ENCODE measurements at regions not wholly inside any gene's neighbourhood (a gene's known extent, or its start where the extent isn't known, plus 50 kb on each side); places are given as distances from the start of the nearest gene placed in this dataset.

DNA sequence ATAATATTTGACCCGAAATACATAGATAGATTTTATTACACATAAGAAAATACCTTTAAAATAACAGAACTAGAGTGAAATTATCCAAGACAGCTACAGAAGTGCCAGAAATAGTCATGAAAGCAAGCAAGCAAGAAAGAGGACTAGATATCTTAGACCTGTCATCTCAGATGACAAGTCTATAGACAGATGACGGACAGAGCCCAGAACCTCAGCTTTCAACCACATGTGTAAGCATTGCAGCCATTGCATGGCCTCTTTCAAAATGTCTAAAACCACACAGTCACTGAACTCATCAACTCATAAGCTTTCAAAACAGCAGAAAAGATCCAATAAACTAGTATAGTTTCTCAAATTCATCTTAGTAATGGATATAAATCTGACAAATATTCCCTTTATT lies 59.8 kb upstream of the FHIT start:
- DNase-seq = no peak

DNA sequence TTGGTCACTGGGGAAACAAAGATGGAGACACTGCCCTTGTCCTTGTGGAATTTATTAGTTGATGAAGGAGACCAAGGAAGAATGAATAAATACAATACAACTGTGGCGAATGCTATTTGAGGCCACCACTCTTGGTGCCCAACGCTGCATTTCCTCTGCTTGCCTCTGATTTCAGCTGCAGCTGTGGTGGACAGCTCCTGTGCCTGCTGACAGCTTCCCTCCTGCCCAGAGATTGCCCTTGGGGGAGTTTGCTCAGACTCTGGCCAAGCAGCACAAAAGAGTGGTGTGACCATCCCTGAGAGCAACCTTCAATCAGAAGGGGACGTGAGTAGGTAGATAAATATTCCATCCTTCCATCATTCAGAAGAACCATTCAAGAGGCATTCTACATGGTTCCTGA lies 64.6 kb upstream of the FHIT start:
- no peak for DNase-seq

DNA sequence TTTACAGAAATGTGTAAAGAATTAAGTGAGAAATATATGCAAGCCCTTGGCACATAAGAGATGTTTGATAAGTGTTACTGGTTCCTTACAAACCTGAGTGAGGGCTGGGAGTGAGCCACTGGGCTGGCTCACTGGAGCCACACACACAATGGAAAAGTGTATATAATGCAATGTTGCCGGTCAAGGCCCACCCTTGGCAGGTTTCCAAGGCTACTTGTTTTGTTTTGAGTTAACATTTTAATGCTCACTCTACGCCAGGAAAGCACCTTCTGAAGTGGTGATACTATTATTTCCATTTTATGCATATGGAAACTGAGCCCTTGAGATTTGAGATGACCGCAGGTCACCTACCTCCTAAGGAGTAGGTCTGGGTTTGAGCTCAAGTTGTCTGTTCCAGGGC lies 71.8 kb upstream of the FHIT start:
- no peak for DNase-seq

DNA sequence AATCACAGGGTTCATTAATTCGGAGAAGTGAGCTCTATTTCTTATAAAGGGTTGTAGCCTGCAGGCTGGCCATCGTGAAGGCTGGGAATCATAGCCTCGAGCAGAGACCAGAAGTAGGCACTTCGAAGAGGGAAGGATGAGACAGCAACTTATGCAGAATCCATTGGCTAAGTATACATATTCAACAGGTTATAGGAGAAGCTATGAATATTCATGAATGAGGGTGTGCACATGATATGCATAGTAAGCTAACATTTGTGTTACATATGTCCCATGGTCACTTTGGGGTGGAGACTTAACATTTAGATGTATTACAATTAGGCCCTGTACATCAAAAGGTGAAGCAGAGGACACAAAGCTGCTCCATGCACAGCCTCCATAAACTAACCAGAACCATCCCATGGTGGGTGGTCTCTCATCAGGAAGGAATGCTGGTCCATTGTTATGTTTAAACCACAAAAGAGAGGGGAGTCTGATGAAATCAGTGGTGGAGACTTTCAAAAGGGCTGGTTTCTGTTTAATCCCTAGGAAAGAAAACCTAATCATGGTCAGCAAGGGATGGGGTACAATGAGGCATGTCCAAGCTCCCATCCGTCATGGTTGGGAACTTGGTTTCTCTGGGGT lies 80.8 kb upstream of the FHIT start:
- no peak for DNase-seq

DNA sequence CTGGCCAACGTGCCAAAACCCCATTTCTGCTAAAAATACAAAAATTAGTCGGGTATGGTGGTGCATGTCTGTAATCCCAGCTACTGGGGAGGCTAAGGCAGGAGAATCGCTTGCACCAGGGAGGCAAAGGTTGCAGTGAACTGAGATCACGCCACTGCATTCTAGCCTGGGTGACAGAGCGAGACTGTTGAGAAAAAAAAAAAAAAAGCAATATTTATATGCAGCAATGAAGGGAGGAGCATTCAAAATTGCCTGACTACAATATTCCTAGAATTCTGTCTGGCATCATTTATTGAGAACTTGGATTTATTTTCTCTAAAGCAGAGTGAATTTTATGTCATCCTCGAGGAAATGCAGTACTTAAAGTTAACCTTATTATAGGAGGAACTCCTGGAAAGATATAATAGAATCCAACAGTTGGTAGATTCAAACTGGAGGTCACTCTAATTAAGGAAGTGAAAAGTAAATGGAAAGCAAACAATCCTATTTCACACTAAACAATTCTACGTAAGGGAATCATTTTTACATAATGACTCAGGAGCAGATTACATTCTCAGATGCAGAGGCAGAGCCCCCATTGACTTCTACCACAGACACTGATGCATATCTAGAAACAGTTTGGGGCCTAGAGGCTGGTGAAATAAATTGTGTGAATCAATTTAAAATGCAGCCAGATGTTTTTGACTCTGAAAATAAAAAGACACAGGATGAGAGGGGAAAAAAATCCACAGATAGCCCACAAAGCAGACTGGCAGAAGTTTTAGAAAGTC lies 82.1 kb upstream of the FHIT start:
- no peak for DNase-seq

DNA sequence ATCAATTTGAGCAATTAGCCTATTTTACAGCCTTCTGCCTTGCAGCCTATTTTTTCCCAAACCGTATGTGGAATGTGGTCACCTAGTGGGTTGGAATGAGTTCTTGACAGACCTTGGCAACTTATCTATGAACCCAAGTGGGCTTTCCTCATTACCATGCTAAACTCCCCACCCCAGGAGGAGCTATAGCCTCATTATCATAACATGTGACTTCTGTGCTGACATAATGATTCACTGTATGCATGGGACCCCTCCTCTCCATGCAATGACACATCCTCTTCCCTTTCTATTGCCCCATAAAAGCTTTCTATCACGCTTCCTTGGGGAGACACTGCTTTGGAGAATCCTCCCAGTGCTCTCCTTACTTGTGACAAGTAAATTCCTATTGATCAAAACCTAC lies 83.5 kb upstream of the FHIT start:
- no peak for DNase-seq

DNA sequence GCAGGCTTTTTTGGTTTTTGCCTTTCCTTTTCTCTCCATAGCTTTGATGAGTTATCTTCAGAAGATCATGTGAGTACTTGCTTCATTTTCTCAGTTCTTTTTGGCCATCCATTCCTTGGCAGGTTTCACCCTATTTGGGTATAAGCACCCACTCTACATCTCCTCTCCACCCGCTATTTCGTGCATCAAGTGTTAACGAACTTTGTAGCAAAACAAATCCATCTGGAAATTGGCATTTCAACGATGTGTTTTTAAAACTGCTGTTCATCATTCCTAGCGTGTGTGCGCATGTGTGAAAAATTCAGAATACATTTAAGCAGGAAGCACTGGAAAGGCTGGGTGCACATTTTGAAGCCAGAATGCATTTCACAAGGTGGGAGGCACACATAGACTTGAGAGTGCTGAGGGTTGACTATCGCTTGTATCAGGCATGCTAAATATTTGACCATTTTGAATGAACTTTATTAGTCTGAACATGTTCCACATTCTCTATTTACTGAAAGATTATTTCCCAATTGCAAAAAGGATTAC lies 89.7 kb upstream of the FHIT start:
- DNase-seq = no peak

DNA sequence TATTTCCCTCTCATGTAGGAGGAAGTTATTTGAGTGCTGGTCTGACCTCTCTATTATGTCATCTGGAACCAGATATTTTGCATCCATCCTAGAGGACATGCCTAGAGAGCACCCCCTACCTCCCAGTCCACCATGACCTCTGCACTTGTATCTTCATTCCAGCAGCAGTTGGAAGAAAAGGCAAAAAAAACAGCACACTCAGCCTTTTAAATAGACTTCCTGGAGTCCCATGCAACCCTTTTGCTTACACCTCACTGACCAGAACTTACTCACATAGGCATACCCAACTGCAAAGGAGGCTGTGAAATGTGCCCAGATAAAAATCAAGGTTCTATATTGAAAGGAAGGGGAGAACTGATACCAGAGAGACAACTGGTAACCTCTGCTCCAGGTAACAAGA lies 92.3 kb upstream of the FHIT start:
- DNase-seq = no peak

DNA sequence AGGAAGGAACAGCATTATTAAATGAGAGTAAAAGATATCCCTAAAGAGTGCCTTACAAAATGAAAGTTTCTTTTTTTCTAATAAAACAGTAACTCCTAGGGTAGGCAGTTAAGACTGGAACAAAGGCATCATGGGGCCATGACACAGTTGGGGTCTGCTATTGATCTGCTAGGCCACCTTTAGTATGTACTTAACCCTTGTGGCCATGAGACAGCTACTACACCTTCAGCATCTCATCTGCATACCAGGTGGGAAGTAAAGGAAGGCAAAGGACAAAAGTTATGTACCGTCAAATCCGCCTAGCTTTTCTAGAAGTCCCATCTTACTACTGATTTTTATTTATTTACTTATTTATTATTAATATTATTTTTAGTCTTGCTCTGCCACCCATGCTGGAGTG lies 93.8 kb upstream of the FHIT start:
- no peak for DNase-seq

DNA sequence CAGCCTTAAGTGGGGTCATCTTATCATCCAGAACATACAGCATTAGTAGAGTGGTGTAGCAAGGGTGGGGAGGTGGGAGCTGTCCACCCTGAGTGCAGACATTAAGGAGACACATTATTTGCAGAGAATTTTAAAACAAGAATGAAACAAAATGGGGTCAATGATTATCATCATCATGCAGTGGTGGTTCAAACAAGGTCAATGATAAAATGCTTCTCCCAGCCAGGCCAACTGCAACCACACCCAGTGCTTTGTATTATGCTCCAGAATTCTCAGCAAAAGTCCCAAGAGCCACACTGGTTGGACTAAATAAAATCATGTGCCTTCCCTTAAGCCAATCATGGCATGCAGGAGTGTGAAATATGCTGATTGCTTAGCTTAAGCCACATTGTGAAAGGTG lies 96.7 kb upstream of the FHIT start:
- no peak for DNase-seq

DNA sequence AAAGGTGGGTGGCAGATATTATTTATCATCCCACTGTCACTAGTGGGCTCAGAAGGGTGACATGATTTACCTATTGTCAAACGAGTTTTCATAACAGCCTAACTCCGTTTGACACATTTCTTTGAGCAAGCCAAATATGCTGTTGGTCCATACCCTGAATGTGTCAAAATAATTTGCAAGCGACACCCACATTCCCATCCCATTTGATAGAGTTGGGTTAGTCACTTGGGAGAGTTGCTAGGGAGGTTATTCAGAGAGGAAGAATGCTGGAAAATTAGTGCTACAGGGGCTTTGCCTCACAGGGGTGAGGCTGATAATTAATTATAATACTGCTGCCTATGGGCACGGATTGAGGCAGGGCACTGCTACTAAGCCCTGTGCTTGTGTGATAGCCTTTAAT lies 98.5 kb upstream of the FHIT start:
- no peak for DNase-seq

DNA sequence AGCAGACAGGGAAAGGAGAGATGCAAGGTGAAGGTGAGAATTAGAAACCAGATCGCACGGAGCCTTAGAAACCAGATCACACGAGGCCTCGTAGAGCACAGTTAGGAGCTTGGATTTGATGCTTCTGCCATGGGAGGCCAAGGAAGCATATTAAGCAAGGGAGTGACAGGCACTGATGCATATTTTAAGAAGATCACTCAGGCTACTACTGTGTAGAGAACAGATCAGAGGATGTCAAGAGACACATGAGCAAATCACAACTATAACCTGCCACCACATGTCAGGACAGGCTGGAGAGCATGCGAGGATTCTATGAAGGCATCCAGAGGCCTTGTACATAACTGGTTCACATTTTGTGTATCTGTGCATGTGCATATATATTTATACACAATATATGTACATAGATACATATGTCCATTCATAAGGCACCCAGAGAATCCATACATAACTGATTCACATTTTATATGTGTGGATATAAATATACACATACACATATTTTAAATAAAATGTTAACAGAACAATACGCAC lies 99.6 kb upstream of the FHIT start:
- no peak for DNase-seq

DNA sequence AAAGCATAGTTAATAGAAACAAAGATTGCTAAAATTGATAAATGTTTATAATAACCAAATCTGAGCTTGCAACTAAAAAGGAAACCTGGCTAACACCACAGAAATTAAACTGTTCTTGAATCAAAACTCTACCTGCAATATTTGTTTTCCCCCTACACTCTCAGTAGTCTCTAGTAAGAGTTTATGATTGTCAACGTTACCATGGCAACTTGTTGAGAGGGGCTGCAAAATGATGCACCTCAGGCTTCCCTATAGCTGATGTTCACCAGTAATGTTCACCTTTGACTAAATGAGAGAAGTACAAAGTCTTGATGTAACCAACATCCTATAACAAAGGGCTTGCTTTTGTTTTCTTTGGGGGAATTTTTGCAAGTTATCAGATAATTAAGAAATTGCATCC lies 101.1 kb upstream of the FHIT start:
- no peak for DNase-seq

DNA sequence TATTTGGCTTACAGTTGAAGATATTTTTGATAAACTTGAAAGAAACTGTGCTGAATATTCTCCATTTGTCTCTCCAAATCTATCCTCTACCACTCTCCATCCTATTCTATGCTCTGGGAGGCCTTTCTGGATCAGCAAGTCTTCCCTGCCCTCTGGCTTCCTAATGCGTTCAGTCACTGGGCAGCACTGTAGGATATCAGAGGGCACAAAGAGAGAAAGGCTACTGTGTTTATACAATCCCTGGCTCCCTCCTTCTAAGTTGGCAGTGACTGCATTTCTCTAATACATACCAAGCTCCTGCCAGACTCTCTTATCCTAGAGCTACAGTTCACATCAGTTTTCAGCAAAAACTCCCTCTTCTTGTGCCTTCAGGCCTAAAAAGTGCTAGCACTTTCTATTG lies 102.1 kb upstream of the FHIT start:
- no peak for DNase-seq

DNA sequence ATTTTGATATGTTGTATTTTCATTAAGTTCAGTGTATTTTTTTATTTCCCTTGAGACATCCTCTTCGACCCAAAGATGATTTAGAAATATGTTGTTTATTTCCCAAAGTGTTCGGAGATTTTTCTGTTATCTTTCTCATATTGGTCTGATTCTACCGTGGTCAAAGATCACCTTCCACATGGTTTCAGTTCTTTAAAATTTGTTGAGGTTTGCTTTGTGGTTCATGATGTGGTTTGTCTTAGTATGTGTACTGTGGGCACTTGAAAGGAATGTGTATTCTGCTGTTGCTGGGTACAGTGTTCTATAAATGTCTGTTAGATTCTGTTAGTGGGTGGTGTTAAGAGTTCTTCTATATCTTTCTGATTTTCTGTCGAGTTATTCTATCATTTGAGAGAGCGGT lies 103.4 kb upstream of the FHIT start:
- no peak for DNase-seq

DNA sequence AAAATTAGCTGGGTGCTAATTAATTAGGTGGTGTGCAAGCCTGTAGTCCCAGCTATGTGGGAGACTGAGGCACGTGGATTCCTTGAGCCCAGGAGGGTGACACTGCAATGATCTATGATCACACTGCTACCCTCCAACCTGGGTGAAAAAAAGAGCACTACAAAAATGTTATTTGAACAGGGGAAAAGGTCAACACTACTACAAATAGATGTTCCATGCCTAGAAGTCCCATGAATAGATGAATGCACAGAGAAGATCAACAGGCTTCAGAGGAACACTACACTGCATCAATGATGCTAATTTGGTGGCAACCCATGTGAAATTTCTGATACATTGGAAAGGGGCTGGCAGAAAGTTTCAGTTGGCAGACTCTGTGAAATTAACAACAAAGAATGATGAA lies 105.4 kb upstream of the FHIT start:
- no peak for DNase-seq

DNA sequence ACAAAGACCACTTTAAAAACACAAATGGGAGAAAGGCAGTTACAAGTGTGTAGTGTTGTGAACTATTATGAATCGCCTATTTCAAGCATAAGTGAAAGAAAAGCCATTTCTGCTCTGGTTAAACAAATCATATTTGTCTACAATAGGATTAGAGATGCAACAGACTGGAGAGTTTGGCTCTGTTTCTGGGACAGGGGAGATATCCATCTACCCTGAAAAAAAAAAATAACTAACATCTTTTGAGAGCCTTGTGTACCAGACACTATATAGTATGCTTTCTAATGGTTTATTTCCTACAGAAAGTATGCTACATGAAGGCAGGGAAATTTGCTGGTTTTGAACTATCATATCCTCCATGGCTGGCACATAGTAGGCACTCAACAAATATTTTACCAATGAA lies 106.7 kb upstream of the FHIT start:
- no peak for DNase-seq

DNA sequence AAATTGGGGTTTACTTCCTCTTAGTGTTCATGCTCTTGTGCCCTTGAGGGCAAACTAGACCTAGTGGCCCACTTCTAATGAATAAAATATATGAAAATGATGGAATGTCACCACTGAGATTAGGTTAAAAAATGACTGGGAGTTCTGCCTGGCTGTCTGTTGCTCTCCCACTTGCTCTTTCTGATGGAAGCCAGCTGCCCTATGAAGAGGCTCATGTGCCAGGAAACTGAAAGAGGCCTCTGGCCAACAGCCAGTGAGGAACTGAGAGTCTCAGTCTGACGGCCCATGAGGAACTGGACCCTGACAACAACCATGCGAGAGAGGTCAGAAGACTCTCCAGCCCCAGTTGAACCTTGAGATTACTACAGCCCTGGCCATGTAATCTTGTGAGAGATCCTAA lies 107.1 kb upstream of the FHIT start:
- peak; percentile 33 for DNase-seq

DNA sequence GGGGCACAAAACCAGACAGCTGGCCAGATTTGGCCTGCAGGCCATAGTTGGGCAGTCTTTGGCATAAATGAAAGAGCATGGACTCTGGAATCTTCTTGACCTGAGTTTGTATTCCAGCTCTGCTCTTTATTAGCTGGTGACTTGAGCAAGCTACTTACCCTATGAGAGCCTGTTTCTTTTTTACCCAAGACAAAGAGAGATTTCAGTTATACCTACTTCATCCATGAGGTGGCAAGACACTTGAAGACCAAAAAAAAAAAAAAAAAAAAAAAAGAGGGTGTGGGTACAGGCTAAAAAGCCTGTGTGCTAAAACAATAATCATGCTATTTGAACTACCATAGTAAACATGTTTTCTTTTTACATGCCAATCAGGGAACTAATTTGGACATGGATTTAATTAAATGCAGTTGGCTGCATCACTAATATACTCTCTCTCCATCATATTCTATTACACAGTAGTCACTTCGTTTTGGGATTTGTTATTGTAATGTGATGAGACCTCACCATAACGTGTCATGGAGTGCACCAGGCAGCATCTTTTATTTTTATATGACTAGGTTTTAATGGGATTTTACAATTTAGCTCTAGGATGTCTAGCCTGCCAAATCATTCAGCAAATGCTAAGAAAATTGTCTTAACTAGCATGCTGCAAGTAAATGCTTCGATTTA lies 109.2 kb upstream of the FHIT start:
- DNase-seq = no peak

DNA sequence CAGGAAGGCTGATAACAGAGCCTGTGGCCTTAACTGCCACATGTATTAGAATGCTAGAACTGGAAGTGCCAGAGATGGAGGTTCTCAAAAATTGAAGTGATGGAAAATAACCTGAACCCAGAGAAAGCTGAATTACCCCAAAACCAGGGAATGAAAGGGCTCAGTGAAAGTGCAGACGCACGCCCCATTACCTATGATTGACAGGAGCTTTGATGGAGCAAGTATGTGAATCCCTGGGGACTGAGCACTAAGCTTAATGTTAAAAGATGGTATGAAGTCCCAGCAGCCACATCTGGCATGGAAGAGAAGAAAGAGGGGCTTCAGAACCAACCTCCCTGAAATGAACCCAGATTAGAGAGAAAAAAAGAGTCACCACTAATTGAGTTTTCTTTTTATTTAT lies 118.4 kb upstream of the FHIT start:
- no peak for DNase-seq

DNA sequence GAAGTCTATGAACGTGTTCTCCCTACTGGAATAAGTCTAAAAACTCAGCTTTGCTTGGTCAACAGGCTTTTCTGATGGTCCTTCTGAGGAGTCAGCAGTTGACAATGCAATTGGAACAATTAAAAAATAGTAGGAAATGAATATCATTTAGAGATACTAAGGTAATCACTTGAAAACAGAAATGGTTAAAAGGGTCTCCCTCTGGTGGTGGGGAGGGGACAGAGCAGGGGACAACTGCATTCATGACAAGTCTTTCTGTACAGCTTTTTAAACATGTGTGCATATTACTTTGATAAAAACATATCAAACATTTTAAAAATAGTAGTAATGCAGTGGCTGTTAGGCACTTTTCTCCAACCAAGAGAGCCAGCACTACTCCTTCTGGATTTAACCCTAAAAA lies 119.9 kb upstream of the FHIT start:
- DNase-seq = no peak

DNA sequence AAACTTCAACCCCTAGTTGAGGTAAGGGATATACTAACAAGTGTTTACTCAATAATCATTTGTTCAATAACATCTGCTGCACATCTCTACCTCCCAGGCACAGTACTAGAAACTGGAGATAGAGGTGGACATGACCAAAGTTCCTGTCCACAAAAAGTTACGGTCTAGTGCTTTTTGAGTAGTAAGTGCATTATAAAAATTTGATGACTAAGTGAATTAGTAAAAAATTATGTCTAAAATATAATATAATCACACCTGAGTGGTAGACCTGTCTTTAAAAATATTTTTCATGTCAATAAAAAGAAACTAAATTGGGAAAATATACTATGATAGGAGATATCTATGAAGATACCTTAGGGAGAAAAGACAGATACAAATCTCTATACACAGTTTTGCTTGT lies 121.5 kb upstream of the FHIT start:
- no peak for DNase-seq

DNA sequence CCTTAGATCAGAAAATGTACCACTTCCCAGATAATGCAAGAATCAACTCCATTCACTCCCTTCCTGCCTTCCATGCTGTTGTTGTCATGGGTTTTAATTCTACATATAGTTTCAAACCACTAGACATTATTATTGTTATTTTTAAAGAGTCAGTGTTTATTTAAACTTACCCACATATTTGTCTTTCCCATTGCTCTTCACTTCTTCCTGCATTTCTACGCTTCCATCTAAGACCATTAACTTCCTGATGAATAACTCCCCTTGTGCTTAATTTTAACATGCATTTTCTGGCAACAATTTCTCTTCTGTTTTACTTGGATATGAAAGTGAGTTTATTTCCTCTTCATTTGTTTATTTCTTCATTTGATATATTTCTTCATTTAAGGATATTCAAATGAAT lies 127.1 kb upstream of the FHIT start:
- DNase-seq = no peak

DNA sequence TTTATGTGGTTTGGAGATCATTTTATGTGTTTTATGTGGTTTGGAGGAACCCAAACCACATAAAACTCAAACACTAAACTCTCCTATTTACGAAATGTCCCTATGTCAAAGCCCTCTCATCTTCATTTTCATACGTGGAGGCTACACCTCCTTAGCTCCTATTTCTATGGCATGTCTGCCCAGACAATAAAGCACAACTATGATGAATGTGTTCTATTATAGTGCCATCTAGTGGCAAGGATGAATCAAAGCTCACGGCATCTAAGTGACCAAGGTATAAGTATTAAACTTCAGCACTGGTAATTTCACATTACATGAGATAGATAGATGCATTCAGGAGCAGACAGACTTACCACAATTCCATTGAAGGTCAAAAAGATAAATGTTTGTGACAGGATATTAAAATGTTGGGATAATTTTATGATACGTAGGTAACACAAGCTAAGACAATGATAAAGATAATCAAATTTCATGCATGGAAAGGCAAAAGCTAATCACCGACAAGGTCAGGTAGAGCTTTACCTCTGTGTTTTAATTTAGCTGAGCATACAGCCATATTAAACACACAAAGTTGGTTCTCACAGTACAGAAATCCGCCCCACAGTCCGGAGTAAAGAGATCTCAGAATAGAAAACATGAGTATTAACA lies 130.6 kb upstream of the FHIT start:
- peak; percentile 9 for DNase-seq
